ENCODE measurements at regions not wholly inside any gene's neighbourhood (a gene's known extent, or its start where the extent isn't known, plus 50 kb on each side); places are given as distances from the start of the nearest gene placed in this dataset.

- no peak overlapping the region for H3K27ac ChIP-seq
- TF ChIP-seq CTCF (conservative IDR thresholded peaks at IDR 0.05) (no peak), ZFX (IDR thresholded peaks at IDR 0.05) (no peak)
Measured at GRCh38 chr15:62878070-62878469, 164.5 kb upstream of the TPM1 start.

GRCh38 chr15:62879770-62880169 is 162.8 kb upstream of the TPM1 start:
- H3K27ac ChIP-seq: no peak overlapping the region
- TF ChIP-seq ZFX (IDR thresholded peaks at IDR 0.05) (no peak), CTCF (conservative IDR thresholded peaks at IDR 0.05) (no peak)

- TF ChIP-seq ZFX (IDR thresholded peaks at IDR 0.05): no peak
- no peak for TF ChIP-seq CTCF (conservative IDR thresholded peaks at IDR 0.05)
- H3K27ac ChIP-seq: no peak overlapping the region
Measured at GRCh38 chr15:62880278-62880677, 162.3 kb upstream of the TPM1 start.

- TF ChIP-seq ZFX (IDR thresholded peaks at IDR 0.05): no peak
- no peak for TF ChIP-seq CTCF (conservative IDR thresholded peaks at IDR 0.05)
- H3K27ac ChIP-seq: no peak overlapping the region
Measured at GRCh38 chr15:62881056-62881455, 161.5 kb upstream of the TPM1 start.

- TF ChIP-seq ZFX (IDR thresholded peaks at IDR 0.05) (no peak), CTCF (conservative IDR thresholded peaks at IDR 0.05) (no peak)
- H3K27ac ChIP-seq: no peak overlapping the region
Measured at GRCh38 chr15:62883938-62884479, 158.5 kb upstream of the TPM1 start.

- TF ChIP-seq CTCF (conservative IDR thresholded peaks at IDR 0.05): no peak
- no peak for TF ChIP-seq ZFX (IDR thresholded peaks at IDR 0.05)
- no peak overlapping the region for H3K27ac ChIP-seq
Measured at GRCh38 chr15:62886431-62887071, 156.0 kb upstream of the TPM1 start.

GRCh38 chr15:62887113-62887570 is 155.4 kb upstream of the TPM1 start:
- TF ChIP-seq CTCF (conservative IDR thresholded peaks at IDR 0.05): no peak
- TF ChIP-seq ZFX (IDR thresholded peaks at IDR 0.05): no peak
- H3K27ac ChIP-seq: no peak overlapping the region
